Gastrocnemius medialis (tissue), 4 donors: ENCODE measurements at regions not wholly inside any gene's neighbourhood (a gene's known extent, or its start where the extent isn't known, plus 50 kb on each side); places are given as distances from the start of the nearest gene placed in this dataset.

Experiments
- CTCF ChIP-seq, 5 experiments: fragments of 450-650 bp in 3 of 5; fragments of 200-600 bp in 2 of 5; sonication (generic) in 2 of 5; IDR thresholded peaks in 4 of 5; conservative IDR thresholded peaks in 1 of 5; 1 replicate in 4 of 5; 2 replicates in 1 of 5; pipeline ENCODE4 v1.5.1; 2016 to 2019; ENCODE audit warnings: antibody characterized with exemption in 5 of 5, mild to moderate bottlenecking in 3 of 5, moderate library complexity in 3 of 5
- POLR2A ChIP-seq, 2 donors: fragments of 450-650 bp; IDR thresholded peaks; one replicate each; pipeline ENCODE4 v1.6.1; 2017; ENCODE audit warnings: antibody characterized with exemption in 2 of 2, mild to moderate bottlenecking in 2 of 2, moderate library complexity in 2 of 2

- TF ChIP-seq CTCF (IDR thresholded peaks at IDR 0.05 in 4 of 5, conservative IDR thresholded peaks at IDR 0.05 in 1 of 5) (no peak), POLR2A (IDR thresholded peaks at IDR 0.05) (no peak)
These were observed 748.7 kb downstream of the TRIML1 start for GRCh38 chr4:188887905-188888304.
